ENCODE measurements at regions not wholly inside any gene's neighbourhood (a gene's known extent, or its start where the extent isn't known, plus 50 kb on each side); places are given as distances from the start of the nearest gene placed in this dataset.

GRCh38 chr12:43087195-43088091, 464.6 kb downstream of the ADAMTS20 start (continued):
- no peak for TF ChIP-seq NKRF (conservative IDR thresholded peaks at IDR 0.05)

GRCh38 chr12:43079476-43079875, 472.5 kb downstream of the ADAMTS20 start:
- DNase-seq (ENCODE audit: low read depth, low spot score): no peak
- Histone ChIP-seq H4K20me1 (ENCODE audit: control insufficient read depth, insufficient read depth) (no peaks in the 10 kb centered on the region), H3K4me2 (ENCODE audit: control insufficient read depth, insufficient read depth) (no peak overlapping the region), H3K36me3 (ENCODE audit: control insufficient read depth in 2 of 2, insufficient read depth in 2 of 2, low read length in 1 of 2) (no peaks in the 10 kb centered on the region), H3K9ac (ENCODE audit: control insufficient read depth, insufficient read depth, low read length) (no peak overlapping the region), H2AFZ (ENCODE audit: control insufficient read depth, low read depth, low read length) (no peak overlapping the region), H3K27ac (ENCODE audit: control insufficient read depth, insufficient read depth) (no peak overlapping the region), H3K4me1 (ENCODE audit: control insufficient read depth, insufficient read depth, low read length) (no peaks in the 10 kb centered on the region), H3K79me2 (ENCODE audit: control insufficient read depth, insufficient read depth, low read length) (no peaks in the 10 kb centered on the region), H3K9me3 (replicated peaks; ENCODE audit: control insufficient read depth, insufficient read depth, low read length) (no peaks in the 10 kb centered on the region), H3K27me3 (replicated peaks in 1 of 2; ENCODE audit: control insufficient read depth in 2 of 2, insufficient read depth in 2 of 2, low read length in 1 of 2) (no peaks in the 10 kb centered on the region), H3K4me3 (no peak overlapping the region)
- RAD21 ChIA-PET (ENCODE audit: unreplicated experiment): no interaction called here
- ATAC-seq: no peak
- FAIRE-seq: no peak
- intact Hi-C loops (cut with micrococcal nuclease; ENCODE audit: unreplicated experiment): no loop called here
- CTCF ChIA-PET: no interaction called here
- in situ Hi-C loops (cut with MboI): no loop called here
- no TSS peak for BruUV-seq (replicated peaks)
- SMC1A ChIA-PET (ENCODE audit: uncharacterized antibody, unreplicated experiment): no interaction called here
- POLR2A ChIA-PET: no interaction called here
- TF ChIP-seq NFYB (IDR thresholded peaks at IDR 0.05; ENCODE audit: insufficient read depth, low read depth, low read length) (no peak), ZBTB11 (CRISPR knock-in tag; IDR thresholded peaks at IDR 0.05) (no peak), JUND (IDR thresholded peaks at IDR 0.05; ENCODE audit: low read depth, low read length) (no peak), MAX (IDR thresholded peaks at IDR 0.05; ENCODE audit: low read depth, low read length) (no peak)

Data from GM12878 (cell line).